MCF 10A (cell line): ENCODE measurements at regions not wholly inside any gene's neighbourhood (a gene's known extent, or its start where the extent isn't known, plus 50 kb on each side); places are given as distances from the start of the nearest gene placed in this dataset.

ENCODE experiments used
- BruUV-seq: library from RNA; stranded (reverse); fragments of 400-500 nt; replicated peaks from 2 replicates; lab custom pipeline; 2021; lab: Mats Ljungman, UMichigan
- CTCF ChIA-PET: fragments of 300-600 bp; sonication (Branson Sonifier 250); formaldehyde crosslinking; extraction: SDS; loops from one replicate; lab custom pipeline; 2021; ENCODE audit warnings: antibody characterized with exemption, inconsistent platforms; lab: Yijun Ruan, JAX
- POLR2A ChIA-PET: fragments of 300-600, 350-650 bp; sonication (Branson Sonifier 250); formaldehyde crosslinking; extraction: SDS; loops from one replicate; lab custom pipeline; 2020; ENCODE audit warnings: antibody characterized with exemption, inconsistent platforms; lab: Yijun Ruan, JAX
- DNase-seq: peaks from one replicate; pipeline ENCODE4 v3.0.0-alpha.2; 2018; ENCODE audit not compliant: unreplicated experiment
- H3K27ac Mint-ChIP-seq: one replicate; pipeline ENCODE4 v1.8.0; 2022; ENCODE audit warnings: mild to moderate bottlenecking, low read depth, mixed read lengths; ENCODE audit not compliant: unreplicated experiment
- H3K27me3 Mint-ChIP-seq: one replicate; pipeline ENCODE4 v1.8.0; 2022; ENCODE audit warnings: mixed read lengths; ENCODE audit not compliant: insufficient read depth, unreplicated experiment
- H3K36me3 Mint-ChIP-seq: one replicate; pipeline ENCODE4 v1.8.0; 2022; ENCODE audit warnings: mild to moderate bottlenecking, moderate library complexity, mixed read lengths; ENCODE audit not compliant: insufficient read depth, unreplicated experiment
- H3K4me1 Mint-ChIP-seq: one replicate; pipeline ENCODE4 v1.8.0; 2022; ENCODE audit warnings: mixed read lengths; ENCODE audit not compliant: insufficient read depth, unreplicated experiment
- H3K4me3 Mint-ChIP-seq: one replicate; pipeline ENCODE4 v1.8.0; 2022; ENCODE audit warnings: mild to moderate bottlenecking, moderate library complexity, mixed read lengths; ENCODE audit not compliant: unreplicated experiment
- H3K9me3 Mint-ChIP-seq: one replicate; pipeline ENCODE4 v1.8.0; 2022; ENCODE audit warnings: mixed read lengths; ENCODE audit not compliant: unreplicated experiment
- CTCF ChIP-seq: fragments of 200-600 bp; IDR thresholded peaks from one replicate; pipeline ENCODE4 v1.8.0; 2022; ENCODE audit warnings: antibody characterized with exemption, mild to moderate bottlenecking; ENCODE audit not compliant: unreplicated experiment
- intact Hi-C: fragments of 100-400 bp; cut with micrococcal nuclease; formaldehyde crosslinking; loops from 2 replicates; pipeline ENCODE4 v1.14.1; 2022

GRCh38 chr5:68126886-68127285 is 88.7 kb upstream of the PIK3R1 start:
- Mint-ChIP-seq H3K27ac (no peak overlapping the region), H3K27me3 (no peaks in the 10 kb centered on the region), H3K9me3 (no peaks in the 10 kb centered on the region), H3K4me1 (no peaks in the 10 kb centered on the region), H3K36me3 (no peaks in the 10 kb centered on the region), H3K4me3 (no peak overlapping the region)
- intact Hi-C loops, result no loop called here
- POLR2A ChIA-PET, result interaction anchor here (0.7 to 1.1 kb wide), 2 partner anchors 15 to 78 kb away, joined by 3 to 4 read pairs; no protein-coding TSS in a partner anchor
- no peak for DNase-seq
- TF ChIP-seq CTCF, result no peak
- CTCF ChIA-PET, result interaction anchor here (0.7 kb wide), 2 partner anchors 142 to 672 kb away, joined by 3 read pairs; no protein-coding TSS in a partner anchor
- BruUV-seq, result no TSS peak

- Mint-ChIP-seq H3K4me1 (no peaks in the 10 kb centered on the region), H3K4me3 (no peak overlapping the region), H3K27me3 (no peaks in the 10 kb centered on the region), H3K27ac (no peak overlapping the region), H3K36me3 (no peaks in the 10 kb centered on the region), H3K9me3 (no peaks in the 10 kb centered on the region)
- no peak for DNase-seq
- TF ChIP-seq CTCF, result no peak
- ChIA-PET CTCF (interaction anchor here (0.6 kb wide), 2 partner anchors 96 to 757 kb away, joined by 3 read pairs; no protein-coding TSS in a partner anchor), POLR2A (interaction anchor here (0.6 to 2.0 kb wide), 2 partner anchors 11 to 1293 kb away, joined by 3 to 6 read pairs; no protein-coding TSS in a partner anchor)
- intact Hi-C loops, result no loop called here
- BruUV-seq, result no TSS peak
These were observed 92.9 kb upstream of the PIK3R1 start for GRCh38 chr5:68122439-68123328.

GRCh38 chr5:68116868-68117411 is 98.6 kb upstream of the PIK3R1 start:
- no peak for DNase-seq
- BruUV-seq, result no TSS peak
- Mint-ChIP-seq H3K4me1 (peaks cover 11% of the 10 kb centered on the region), H3K4me3 (no peak overlapping the region), H3K9me3 (no peaks in the 10 kb centered on the region), H3K27ac (no peak overlapping the region), H3K27me3 (no peaks in the 10 kb centered on the region), H3K36me3 (no peaks in the 10 kb centered on the region)
- TF ChIP-seq CTCF, result no peak
- CTCF ChIA-PET, result interaction anchor here (1.1 kb wide), 1 partner anchor 11 kb away, joined by 3 read pairs; no protein-coding TSS in a partner anchor
- POLR2A ChIA-PET, result interaction anchor here (0.7 kb wide), 1 partner anchor 9 kb away, joined by 4 read pairs; no protein-coding TSS in a partner anchor
- intact Hi-C loops, result no loop called here

GRCh38 chr5:68116408-68116807 is 99.1 kb upstream of the PIK3R1 start:
- Mint-ChIP-seq H3K27me3 (no peaks in the 10 kb centered on the region), H3K27ac (no peak overlapping the region), H3K4me3 (no peak overlapping the region), H3K36me3 (no peaks in the 10 kb centered on the region), H3K9me3 (no peaks in the 10 kb centered on the region), H3K4me1 (peaks cover 11% of the 10 kb centered on the region)
- CTCF ChIA-PET, result interaction anchor here (1.1 kb wide), 1 partner anchor 12 kb away, joined by 3 read pairs; no protein-coding TSS in a partner anchor
- intact Hi-C loops, result no loop called here
- DNase-seq, result no peak
- POLR2A ChIA-PET, result interaction anchor here (0.6 to 0.7 kb wide), 2 partner anchors 119 to 1396 kb away, joined by 3 read pairs; no protein-coding TSS in a partner anchor
- no peak for TF ChIP-seq CTCF
- no TSS peak for BruUV-seq
